ENCODE measurements at regions not wholly inside any gene's neighbourhood (a gene's known extent, or its start where the extent isn't known, plus 50 kb on each side); places are given as distances from the start of the nearest gene placed in this dataset.

GRCh38 chr18:45155526-45155925, 459.8 kb upstream of the SLC14A2 start:
- TF ChIP-seq POLR2A (IDR thresholded peaks at IDR 0.05): no peak
- no peak for TF ChIP-seq CTCF (IDR thresholded peaks at IDR 0.05 in 4 of 5, conservative IDR thresholded peaks at IDR 0.05 in 1 of 5)
